ENCODE measurements at regions not wholly inside any gene's neighbourhood (a gene's known extent, or its start where the extent isn't known, plus 50 kb on each side); places are given as distances from the start of the nearest gene placed in this dataset.

GRCh38 chr13:50236898-50237318 is 221.7 kb downstream of the KCNRG start:
- in situ Hi-C loops (cut with HindIII; ENCODE audit: low sequenced_read_pairs), result no loop called here
- no peak overlapping the region for H3K4me3 ChIP-seq (ENCODE audit: low read depth, low read length)
- peak; percentile 55 for DNase-seq (ENCODE audit: low read depth)
- no peak for TF ChIP-seq CTCF (IDR thresholded peaks at IDR 0.05; ENCODE audit: low read depth, low read length, missing control alignments)

- in situ Hi-C loops (cut with HindIII; ENCODE audit: low sequenced_read_pairs), result no loop called here
- no peak for TF ChIP-seq CTCF (IDR thresholded peaks at IDR 0.05; ENCODE audit: low read depth, low read length, missing control alignments)
- DNase-seq (ENCODE audit: low read depth), result no peak
- H3K4me3 ChIP-seq (ENCODE audit: low read depth, low read length), result no peak overlapping the region
These were observed 223.7 kb downstream of the KCNRG start for GRCh38 chr13:50238922-50239321.

- no peak for DNase-seq (ENCODE audit: low read depth)
- in situ Hi-C loops (cut with HindIII; ENCODE audit: low sequenced_read_pairs), result no loop called here
- TF ChIP-seq CTCF (IDR thresholded peaks at IDR 0.05; ENCODE audit: low read depth, low read length, missing control alignments), result no peak
- no peak overlapping the region for H3K4me3 ChIP-seq (ENCODE audit: low read depth, low read length)
These were observed 226.2 kb downstream of the KCNRG start for GRCh38 chr13:50241479-50241878.

GRCh38 chr13:50243931-50244330 is 228.7 kb downstream of the KCNRG start:
- no peak overlapping the region for H3K4me3 ChIP-seq (ENCODE audit: low read depth, low read length)
- in situ Hi-C loops (cut with HindIII; ENCODE audit: low sequenced_read_pairs), result no loop called here
- TF ChIP-seq CTCF (IDR thresholded peaks at IDR 0.05; ENCODE audit: low read depth, low read length, missing control alignments), result no peak
- no peak for DNase-seq (ENCODE audit: low read depth)

GRCh38 chr13:50244355-50244712 is 229.1 kb downstream of the KCNRG start:
- no peak for DNase-seq (ENCODE audit: low read depth)
- no peak for TF ChIP-seq CTCF (IDR thresholded peaks at IDR 0.05; ENCODE audit: low read depth, low read length, missing control alignments)
- H3K4me3 ChIP-seq (ENCODE audit: low read depth, low read length), result no peak overlapping the region
- in situ Hi-C loops (cut with HindIII; ENCODE audit: low sequenced_read_pairs), result no loop called here

- no peak overlapping the region for H3K4me3 ChIP-seq (ENCODE audit: low read depth, low read length)
- TF ChIP-seq CTCF (IDR thresholded peaks at IDR 0.05; ENCODE audit: low read depth, low read length, missing control alignments), result no peak
- in situ Hi-C loops (cut with HindIII; ENCODE audit: low sequenced_read_pairs), result no loop called here
- peak; percentile 53 for DNase-seq (ENCODE audit: low read depth)
These were observed 229.7 kb downstream of the KCNRG start for GRCh38 chr13:50244713-50245574.

Measured in astrocyte of the cerebellum (primary cell).